Esophagus (tissue), 2 donors: ENCODE measurements at regions not wholly inside any gene's neighbourhood (a gene's known extent, or its start where the extent isn't known, plus 50 kb on each side); places are given as distances from the start of the nearest gene placed in this dataset.

Experiments used
- H3K27ac ChIP-seq, 2 donors: one replicate each; pipeline ENCODE4 v1.5.1; 2013; ENCODE audit warnings: low read depth in 2 of 2, mild to moderate bottlenecking in 2 of 2, inconsistent platforms in 1 of 2, low read length in 1 of 2, moderate library complexity in 1 of 2
- H3K27me3 ChIP-seq, 2 donors: one replicate each; pipeline ENCODE4 v1.6.1; 2013; ENCODE audit warnings: low read length in 2 of 2, control low read depth in 1 of 2, mild to moderate bottlenecking in 1 of 2; ENCODE audit not compliant: insufficient read depth in 2 of 2, control insufficient read depth in 1 of 2
- H3K36me3 ChIP-seq, 2 donors: one replicate each; pipeline ENCODE4 v1.6.1; 2013; ENCODE audit warnings: low read length in 1 of 2; ENCODE audit not compliant: control insufficient read depth in 2 of 2, insufficient read depth in 2 of 2
- H3K4me1 ChIP-seq, 2 donors: one replicate each; pipeline ENCODE4 v1.6.1; 2013; ENCODE audit warnings: low read length in 1 of 2; ENCODE audit not compliant: control insufficient read depth in 2 of 2, insufficient read depth in 2 of 2
- H3K4me3 ChIP-seq, 2 donors: one replicate each; pipeline ENCODE4 v1.5.1; 2013; ENCODE audit warnings: low read length in 2 of 2, mild to moderate bottlenecking in 2 of 2, low read depth in 1 of 2, moderate library complexity in 1 of 2
- H3K9me3 ChIP-seq, 2 donors: one replicate each; pipeline ENCODE4 v1.6.1; 2013; ENCODE audit warnings: mild to moderate bottlenecking in 2 of 2, low read depth in 1 of 2, low read length in 1 of 2, moderate library complexity in 1 of 2; ENCODE audit not compliant: control insufficient read depth in 2 of 2, insufficient read depth in 1 of 2
- WGBS, 2 donors: extraction: QIAGEN DNeasy Blood & Tissue Kit; methylation state at CpG; one replicate each; pipeline ENCODE4 v1.1.7; 2013; 5-methylcytosine and 5-hydroxymethylcytosine counted together
- donor health status: healthy with polysubstance abuse.
- donor health status: Bipolar disorder and iron deficiency.

- Histone ChIP-seq H3K36me3 (no peaks in the 10 kb centered on the region), H3K27me3 (no peaks in the 10 kb centered on the region), H3K4me1 (peaks cover 0 to 2% of the 10 kb centered on the region in 2 donors), H3K4me3 (no peak overlapping the region), H3K9me3 (no peaks in the 10 kb centered on the region), H3K27ac (peak overlapping the region in 1 of 2 donors; percentile 11)
- 46 to 48% methylated on average over 1 of the region's 1 CpG for WGBS, 2 donors
Measured at GRCh38 chr1:237976331-237976730, 85.6 kb upstream of the ZP4 start.

- peaks cover 0 to 2% of the 10 kb centered on the region in 2 donors for H3K4me1 ChIP-seq
Measured at GRCh38 chr1:237975903-237976302, 85.2 kb upstream of the ZP4 start.

GRCh38 chr1:237975376-237975775 is 84.7 kb upstream of the ZP4 start:
- Histone ChIP-seq H3K27ac (no peak overlapping the region), H3K27me3 (no peaks in the 10 kb centered on the region), H3K9me3 (no peaks in the 10 kb centered on the region), H3K4me1 (peaks cover 0 to 2% of the 10 kb centered on the region in 2 donors), H3K36me3 (no peaks in the 10 kb centered on the region), H3K4me3 (no peak overlapping the region)

More at GRCh38 chr1:237975903-237976302, 85.2 kb upstream of the ZP4 start:
- Histone ChIP-seq H3K4me3 (no peak overlapping the region), H3K27ac (peak overlapping the region in 1 of 2 donors; percentile 11), H3K27me3 (no peaks in the 10 kb centered on the region), H3K36me3 (no peaks in the 10 kb centered on the region), H3K9me3 (no peaks in the 10 kb centered on the region)
- 23% methylated on average over 1 of the region's 1 CpG for WGBS, 2 donors

- Histone ChIP-seq H3K27ac (no peak overlapping the region), H3K9me3 (no peaks in the 10 kb centered on the region), H3K4me3 (no peak overlapping the region), H3K4me1 (peaks cover 0 to 2% of the 10 kb centered on the region in 2 donors), H3K36me3 (no peaks in the 10 kb centered on the region), H3K27me3 (no peaks in the 10 kb centered on the region)
- WGBS, 2 donors: 67 to 74% methylated on average over 4 of the region's 4 CpGs
Measured at GRCh38 chr1:237972186-237972585, 81.5 kb upstream of the ZP4 start.

GRCh38 chr1:237962985-237963384 is 72.3 kb upstream of the ZP4 start:
- WGBS, 2 donors: 90 to 93% methylated on average over 2 of the region's 2 CpGs
- Histone ChIP-seq H3K27ac (no peak overlapping the region), H3K4me3 (no peak overlapping the region), H3K9me3 (no peaks in the 10 kb centered on the region), H3K27me3 (no peaks in the 10 kb centered on the region), H3K36me3 (no peaks in the 10 kb centered on the region), H3K4me1 (no peaks in the 10 kb centered on the region)

- H3K27ac ChIP-seq: no peak overlapping the region
- 38 to 41% methylated on average over 1 of the region's 1 CpG for WGBS, 2 donors
- H3K4me3 ChIP-seq: no peak overlapping the region
- no peaks in the 10 kb centered on the region for H3K36me3 ChIP-seq
- H3K27me3 ChIP-seq: no peaks in the 10 kb centered on the region
- no peaks in the 10 kb centered on the region for H3K4me1 ChIP-seq
- no peaks in the 10 kb centered on the region for H3K9me3 ChIP-seq
Measured at GRCh38 chr1:237961754-237962153, 71.0 kb upstream of the ZP4 start.

- Histone ChIP-seq H3K9me3 (no peaks in the 10 kb centered on the region), H3K36me3 (no peaks in the 10 kb centered on the region)
Measured at GRCh38 chr1:237959838-237960237, 69.1 kb upstream of the ZP4 start.

GRCh38 chr1:237953238-237953637 is 62.5 kb upstream of the ZP4 start:
- 54 to 56% methylated on average over 7 of the region's 7 CpGs for WGBS, 2 donors
- no peaks in the 10 kb centered on the region for H3K36me3 ChIP-seq
- no peak overlapping the region for H3K4me3 ChIP-seq
- no peak overlapping the region for H3K27ac ChIP-seq
- no peaks in the 10 kb centered on the region for H3K27me3 ChIP-seq
- no peaks in the 10 kb centered on the region for H3K4me1 ChIP-seq
- H3K9me3 ChIP-seq: peaks cover 0 to 2% of the 10 kb centered on the region in 2 donors

More at GRCh38 chr1:237959838-237960237, 69.1 kb upstream of the ZP4 start:
- Histone ChIP-seq H3K4me3 (no peak overlapping the region), H3K27ac (no peak overlapping the region), H3K4me1 (no peaks in the 10 kb centered on the region), H3K27me3 (no peaks in the 10 kb centered on the region)
